Mammary epithelial cell (primary cell): ENCODE measurements at regions not wholly inside any gene's neighbourhood (a gene's known extent, or its start where the extent isn't known, plus 50 kb on each side); places are given as distances from the start of the nearest gene placed in this dataset.

Experiments
- CTCF ChIP-seq, 2 donors: IDR thresholded peaks in 1 of 2; conservative IDR thresholded peaks in 1 of 2; 2 replicates each; pipeline ENCODE4 v1.5.1; 2011 to 2012; ENCODE audit warnings: inconsistent platforms in 2 of 2, low read length in 2 of 2, mild to moderate bottlenecking in 2 of 2, control low read depth in 1 of 2, low read depth in 1 of 2; ENCODE audit not compliant: insufficient read depth in 1 of 2; ENCODE audit errors: extremely low read depth in 1 of 2
- EZH2 ChIP-seq: IDR thresholded peaks from 2 replicates; pipeline ENCODE4 v1.6.1; 2012; ENCODE audit warnings: low read length, inconsistent platforms, borderline replicate concordance

DNA sequence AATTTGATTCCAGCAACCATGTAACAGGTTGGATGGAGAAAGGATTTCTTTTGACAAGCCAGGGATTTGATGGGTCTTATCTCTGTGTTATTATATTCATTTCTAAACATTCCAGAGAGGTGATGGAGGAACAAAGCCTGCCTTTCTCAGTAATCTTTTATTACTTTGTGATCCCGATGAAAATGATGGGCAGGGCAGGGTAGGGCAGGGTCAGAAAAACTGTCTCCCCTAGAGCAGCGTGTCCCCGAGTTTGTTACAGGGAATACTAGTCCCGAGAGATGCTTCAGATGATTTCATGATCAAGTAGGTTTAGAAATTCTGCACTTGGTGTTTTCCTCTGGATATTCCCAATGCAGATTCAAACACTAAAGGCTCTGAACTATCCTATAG is 111.8 kb upstream of the RGMA start:
- TF ChIP-seq CTCF (conservative IDR thresholded peaks at IDR 0.05 in 1 of 2, IDR thresholded peaks at IDR 0.05 in 1 of 2; ENCODE audit: extremely low read depth in 1 of 2, insufficient read depth in 1 of 2, low read depth in 1 of 2, low read length in 2 of 2) (no peak), EZH2 (no peak)
